ENCODE measurements at regions not wholly inside any gene's neighbourhood (a gene's known extent, or its start where the extent isn't known, plus 50 kb on each side); places are given as distances from the start of the nearest gene placed in this dataset.

DNA sequence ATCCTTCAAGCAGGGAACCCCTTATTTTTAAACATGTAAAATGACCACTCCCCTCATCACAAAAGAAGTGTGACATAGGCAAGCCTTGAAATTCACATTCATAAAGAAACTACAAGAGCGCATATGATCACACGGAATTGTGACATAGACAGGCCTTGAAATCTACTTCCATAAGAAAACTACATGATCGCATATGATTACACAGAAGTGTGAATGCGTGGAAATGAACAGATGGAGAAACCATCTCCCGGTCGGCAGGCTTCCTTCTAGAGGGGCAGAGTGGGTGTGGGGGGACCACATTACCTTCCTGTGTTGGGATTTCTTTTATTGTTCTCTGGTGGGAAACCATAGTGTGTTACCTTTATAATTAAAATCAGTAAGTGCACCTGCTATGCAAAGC is 285.1 kb upstream of the ADARB2 start:
- DNase-seq (ENCODE audit: low read depth) = no peak

DNA sequence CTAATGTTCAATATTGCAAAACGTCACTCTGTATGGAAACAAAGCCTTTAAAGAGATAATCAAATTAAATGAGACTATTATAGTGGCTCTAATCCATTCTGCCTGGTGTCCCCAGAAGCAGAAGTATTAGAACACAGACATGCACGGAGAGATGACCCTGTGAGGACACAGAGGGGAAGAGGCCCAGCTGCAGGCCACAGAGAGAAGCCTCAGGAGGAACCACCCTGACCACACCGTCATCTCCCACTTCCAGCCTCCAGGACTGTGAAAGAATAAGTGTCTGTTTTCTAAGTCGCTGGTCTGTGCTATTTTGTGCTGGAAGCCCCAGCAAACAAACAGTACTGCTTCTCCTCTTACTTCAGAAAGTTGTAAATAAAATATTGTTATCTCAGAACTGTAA is 283.5 kb upstream of the ADARB2 start:
- DNase-seq (ENCODE audit: low read depth) = no peak

DNA sequence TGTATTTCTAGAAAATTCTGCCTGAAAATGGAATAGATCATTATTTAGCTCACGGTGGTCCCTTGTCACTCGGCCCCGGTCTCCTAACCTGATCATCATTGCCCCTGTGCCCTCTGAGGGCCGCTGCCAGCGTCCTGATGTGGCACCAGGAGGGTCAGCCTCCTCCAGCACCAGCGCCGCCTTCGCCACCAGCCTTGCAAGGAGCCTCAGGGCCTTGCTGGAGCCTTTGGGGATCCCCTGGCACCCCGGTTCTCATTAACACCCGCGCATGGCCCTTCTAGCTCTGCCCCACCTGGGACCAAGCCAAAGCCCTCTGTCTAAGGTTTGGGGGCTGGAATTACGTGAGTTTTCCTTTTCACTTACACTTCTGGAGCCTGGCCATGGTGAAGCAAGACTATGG is 282.5 kb upstream of the ADARB2 start:
- DNase-seq (ENCODE audit: low read depth) = no peak

DNA sequence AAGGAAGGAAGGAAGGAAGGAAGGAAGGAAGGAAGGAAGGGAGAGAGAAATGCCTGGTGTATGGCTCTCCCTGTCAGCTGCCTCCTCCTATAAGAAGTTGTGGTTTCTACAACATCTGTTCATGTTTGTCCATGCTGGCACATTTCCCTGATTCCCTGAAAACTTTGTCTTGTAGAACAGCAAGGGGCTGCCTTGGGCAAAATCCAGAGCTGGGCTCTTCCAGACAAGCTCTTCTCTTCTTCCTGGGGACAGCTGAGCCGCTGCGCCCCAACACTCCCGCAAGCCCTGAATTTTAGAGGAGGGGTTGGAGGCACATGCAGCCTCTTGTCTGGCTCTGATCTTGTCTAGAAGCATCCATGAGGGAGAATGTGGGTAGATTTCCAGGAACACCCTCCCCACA is 282.0 kb upstream of the ADARB2 start:
- no peak for DNase-seq (ENCODE audit: low read depth)

DNA sequence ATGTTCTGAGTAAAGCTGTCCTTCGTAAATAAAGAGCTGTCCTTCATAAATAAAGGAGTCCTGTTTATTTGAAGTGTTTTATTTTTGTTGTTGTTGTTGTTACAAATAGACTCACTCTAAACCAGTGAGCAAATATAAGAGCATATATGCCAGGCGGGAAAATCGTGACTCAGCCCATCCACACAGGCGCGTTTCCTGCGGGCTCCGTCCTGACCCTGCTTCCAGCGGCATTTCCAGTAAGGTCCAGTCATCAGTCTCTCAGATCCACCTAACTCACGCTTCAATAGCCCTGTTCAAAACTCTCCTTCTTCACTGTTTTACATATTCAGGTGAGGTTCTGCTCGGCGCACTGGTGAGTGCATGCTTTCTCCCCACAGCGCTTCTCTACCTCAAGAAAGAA is 277.2 kb upstream of the ADARB2 start:
- DNase-seq (ENCODE audit: low read depth) = no peak

DNA sequence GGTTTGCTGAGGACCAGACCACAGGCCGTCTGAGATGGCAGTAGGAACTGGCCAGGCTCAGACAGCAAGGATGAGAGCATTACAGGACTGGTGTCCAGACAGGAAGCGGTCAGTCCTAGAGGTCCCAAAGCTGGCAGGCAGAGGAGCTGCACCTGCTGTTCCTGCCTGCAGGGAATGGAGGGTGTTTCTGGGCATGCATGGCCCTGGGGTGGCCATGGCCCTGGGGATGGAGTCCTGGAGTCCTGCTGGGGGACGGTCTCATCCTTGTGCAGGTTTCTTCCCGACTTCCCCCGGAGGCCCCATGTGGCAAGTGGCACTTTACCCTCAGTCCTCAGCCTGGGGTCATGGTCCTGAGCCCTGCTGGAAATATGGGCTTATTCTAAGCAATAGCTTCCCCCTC is 274.9 kb upstream of the ADARB2 start:
- no peak for DNase-seq (ENCODE audit: low read depth)

DNA sequence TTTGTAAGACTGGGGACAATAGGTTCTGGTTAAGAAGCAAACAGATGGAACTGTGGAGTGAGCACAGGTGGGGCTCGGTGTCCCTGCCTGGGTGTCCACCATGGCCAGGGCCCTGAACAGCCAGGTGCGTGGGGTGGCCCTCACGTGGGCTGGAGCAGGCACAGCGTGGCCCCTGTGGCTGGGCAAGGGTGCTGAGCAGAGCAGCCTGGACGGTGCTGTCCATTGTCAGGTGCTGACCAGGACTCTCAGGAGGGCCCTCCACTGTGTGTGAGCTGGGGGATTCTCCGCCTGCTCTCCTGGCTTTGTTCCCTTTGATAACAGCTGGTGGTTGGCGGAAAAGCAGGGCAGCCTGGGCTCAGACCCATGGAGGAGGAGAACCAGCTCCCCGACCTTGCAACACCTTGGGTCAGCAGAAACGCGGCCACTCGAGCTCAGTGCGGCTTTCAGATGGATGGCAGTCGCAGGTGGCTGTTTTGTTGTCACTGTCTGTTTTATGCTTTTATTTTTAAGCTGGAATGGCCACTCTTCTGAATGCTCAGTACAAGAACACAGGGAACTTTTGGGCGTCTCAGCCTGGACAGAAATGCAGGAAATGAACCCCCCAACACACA is 273.9 kb upstream of the ADARB2 start:
- DNase-seq (ENCODE audit: low read depth) = no peak

DNA sequence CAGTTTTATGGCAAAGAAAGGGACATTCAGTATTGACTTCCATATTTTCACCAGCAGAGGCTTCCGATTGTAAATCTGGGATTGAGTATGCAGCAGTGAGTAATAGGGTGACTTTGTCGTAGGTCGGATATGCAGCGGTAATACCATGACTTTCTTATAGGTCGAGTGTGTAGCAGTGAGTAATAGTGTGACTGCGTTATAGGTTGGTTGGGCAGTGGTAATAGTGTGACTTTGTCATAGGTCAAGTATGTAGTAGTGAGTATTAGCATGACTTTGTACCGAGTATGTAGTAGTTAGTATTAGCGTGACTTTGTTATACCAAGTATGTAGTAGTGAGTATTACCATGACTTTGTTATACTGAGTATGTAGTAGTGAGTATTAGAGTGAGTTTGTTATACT is 268.2 kb upstream of the ADARB2 start:
- no peak for DNase-seq (ENCODE audit: low read depth)

DNA sequence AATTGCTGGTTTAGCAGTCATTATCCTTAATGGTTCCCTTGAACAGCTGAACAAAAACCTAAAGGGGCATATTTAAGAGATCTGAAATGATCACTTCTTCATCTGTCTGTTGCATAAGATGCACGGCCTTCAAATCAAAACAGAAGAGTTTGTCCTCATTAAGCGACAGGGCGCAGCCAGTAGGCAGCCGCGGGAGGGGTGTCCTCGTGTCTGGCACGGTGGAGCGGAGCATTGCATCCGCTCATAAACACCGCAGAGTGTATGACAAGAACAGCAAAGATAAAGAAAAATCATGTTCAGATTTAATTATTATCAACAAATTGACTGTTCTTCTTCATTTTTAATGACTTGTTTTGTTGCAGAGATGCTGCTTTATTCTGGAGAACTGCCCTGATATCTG is 255.6 kb upstream of the ADARB2 start:
- DNase-seq (ENCODE audit: low read depth) = no peak

DNA sequence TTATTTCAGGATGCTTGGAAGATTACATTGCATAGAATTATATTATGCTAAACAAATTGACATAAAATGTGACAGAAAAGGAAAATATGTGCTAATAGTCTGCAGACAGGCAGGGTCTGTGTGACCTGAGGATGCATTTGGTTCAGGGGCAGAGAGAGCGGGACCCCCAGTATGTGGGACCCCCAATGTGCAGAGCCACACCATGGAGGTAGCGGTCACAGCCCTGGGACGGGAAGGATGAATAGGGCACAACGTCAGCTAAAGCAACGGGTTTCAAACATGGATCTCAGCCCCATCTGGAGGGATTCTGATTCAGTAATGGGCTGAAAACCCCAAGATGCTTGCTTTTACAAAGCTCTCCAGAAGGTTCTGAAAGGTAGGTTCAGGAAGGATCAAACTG is 251.8 kb upstream of the ADARB2 start:
- DNase-seq (ENCODE audit: low read depth) = no peak

DNA sequence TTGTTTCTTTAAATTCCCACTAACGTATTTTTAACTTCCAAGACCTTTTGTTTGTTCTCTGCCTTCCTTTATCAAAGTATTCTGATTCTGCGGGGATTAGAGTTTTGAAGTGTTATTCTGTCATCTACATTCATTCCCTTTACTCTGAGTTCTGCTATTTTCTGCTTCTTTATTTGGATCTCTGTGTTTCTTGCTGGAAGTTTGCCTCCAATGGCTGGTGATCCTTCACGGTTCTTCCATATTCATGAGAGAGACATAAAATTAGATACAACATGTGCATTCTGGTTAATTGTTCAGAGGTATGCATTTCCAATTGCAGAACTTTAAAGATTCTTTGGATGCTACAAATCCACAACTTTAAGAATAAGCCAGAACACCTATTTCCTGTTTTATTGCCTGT is 244.7 kb upstream of the ADARB2 start:
- DNase-seq (ENCODE audit: low read depth) = no peak

DNA sequence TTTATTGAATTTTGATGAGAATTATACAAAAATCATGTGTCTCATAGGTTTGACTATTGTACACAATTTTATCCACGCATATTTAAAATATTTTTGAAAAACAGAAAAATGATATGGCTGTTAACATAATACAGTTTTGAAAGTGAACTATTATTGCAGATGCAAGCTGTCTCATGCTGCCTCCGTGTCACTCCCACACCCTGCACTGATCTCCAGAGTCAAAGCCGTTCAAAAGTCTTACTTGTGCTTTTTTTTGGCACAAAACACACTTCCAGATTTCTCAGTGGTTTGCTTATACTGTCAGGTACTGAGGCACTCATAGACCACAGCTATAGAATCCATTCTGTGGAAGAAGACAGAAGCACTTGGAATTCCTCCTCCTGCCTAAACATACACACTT is 243.1 kb upstream of the ADARB2 start:
- DNase-seq (ENCODE audit: low read depth) = no peak

DNA sequence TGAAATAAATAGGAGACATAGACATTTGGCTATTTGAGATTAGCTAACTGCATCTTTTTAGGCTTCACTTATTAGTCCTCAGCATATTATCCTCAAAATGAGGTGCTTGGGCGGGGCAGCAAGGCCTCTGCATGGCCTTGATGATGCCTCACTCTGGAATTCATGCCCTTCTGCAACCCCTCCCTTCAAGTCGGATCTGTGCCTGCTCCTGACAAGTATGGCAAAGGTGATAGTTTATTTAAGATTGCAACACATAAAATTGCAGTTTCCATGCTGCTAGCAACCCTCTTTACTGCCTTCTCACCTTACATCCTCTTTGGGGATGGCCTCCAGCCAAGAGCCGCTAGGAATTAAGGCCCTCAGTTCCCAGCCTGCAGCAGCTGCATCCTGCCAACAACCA is 241.3 kb upstream of the ADARB2 start:
- DNase-seq (ENCODE audit: low read depth) = no peak

DNA sequence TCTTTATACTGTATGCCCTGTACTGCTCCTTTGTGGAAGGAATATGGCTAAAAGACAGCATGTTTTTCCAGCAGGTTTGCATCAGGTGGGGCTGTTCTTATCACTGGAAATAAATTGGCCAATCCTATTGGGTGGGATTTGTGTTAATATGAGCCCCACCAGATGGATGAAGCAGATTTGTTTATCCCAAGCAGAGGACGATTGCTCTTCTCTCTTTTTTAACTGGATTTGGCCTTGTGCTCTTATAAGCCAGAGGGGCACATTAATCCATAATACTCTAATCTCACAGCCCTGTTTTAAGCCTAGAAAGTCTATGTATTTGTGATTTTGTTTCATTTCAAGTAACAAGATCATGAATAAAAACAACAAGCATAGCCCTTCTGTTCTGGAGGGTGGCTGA is 240.1 kb upstream of the ADARB2 start:
- no peak for DNase-seq (ENCODE audit: low read depth)

DNA sequence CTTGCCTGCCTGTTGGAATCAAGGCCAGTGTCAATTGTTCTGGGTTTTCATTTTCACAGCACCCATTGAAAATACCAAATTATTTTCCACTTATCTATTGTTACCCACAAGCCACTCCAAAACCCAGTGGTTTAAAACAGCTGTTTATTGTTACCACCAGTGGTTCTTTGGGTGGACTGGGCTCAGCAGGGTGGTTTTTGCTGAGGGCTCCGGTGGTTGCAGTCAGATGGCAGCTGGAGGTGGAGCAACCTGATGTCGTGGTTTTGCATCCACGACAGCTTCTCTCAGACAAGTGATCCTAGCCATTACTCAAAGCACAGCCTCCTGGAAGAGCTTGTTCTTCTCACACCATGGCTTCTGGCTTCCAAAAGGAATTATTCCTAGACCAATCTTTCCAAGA is 235.1 kb upstream of the ADARB2 start:
- DNase-seq (ENCODE audit: low read depth) = no peak

DNA sequence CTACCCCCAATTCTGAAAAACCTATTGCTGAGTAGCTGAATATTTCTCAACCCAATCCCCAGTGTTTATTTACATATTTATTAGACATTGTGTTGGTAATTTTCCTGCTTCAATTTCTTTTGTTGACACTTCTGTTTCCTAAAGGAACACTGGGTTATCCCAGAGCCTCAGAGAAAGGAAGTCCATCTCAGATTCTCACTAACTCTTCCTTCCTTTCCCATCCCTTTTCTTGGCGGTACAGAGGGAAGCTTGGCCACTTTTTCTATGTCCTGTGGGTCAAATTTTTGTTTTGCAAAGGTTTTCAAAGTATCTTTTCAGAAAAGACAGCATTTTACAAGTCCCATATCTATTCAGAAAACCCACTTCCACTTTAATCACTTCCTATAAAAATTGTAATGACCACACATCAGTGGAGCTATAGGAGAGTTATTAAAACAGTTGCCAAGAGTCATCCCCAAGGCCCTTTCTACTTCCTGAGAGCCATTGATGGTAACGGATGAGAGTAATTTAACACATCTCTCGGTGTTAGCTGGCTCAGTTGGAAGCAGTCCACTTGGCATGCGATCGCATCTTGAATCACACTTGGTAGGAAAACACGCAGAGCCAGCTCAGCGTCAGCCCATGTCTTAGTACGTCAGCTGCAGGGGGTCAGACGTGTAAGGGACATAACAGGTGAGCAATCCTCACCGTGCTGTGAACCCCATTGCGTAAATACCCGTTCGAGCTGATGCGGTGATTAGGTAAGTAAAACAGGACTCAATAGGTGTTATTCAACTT is 231.1 kb upstream of the ADARB2 start:
- DNase-seq (ENCODE audit: low read depth) = no peak

DNA sequence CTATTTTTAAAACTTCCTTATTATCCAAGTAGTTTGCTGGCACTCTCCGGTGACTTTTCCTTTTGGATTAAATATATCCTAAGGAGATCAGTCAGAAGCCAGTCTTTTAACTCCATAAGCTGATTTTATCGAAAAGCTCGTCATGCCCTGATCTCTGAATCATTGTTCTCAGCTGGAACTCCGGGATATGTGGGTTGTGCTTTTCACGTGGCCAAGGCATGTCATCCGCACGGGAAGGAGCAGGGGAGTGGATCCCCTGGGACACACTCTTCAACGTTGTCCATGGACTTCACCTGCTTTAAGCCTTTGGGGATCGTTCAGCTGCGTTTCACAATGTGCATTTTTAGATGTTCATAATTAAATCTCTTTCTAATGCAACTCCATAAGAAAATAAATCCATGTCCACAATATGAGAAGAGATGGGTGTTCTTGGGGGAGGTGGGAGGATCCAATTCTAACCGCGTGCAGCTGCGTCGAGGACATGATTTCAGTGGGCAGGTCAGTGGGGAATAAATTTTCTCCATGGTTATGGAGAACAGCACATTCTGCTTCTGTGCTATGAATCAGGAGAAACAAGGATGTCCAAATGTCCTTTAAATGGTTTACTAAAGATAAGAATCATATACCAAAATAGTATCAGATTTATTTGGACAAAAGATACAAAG is 229.5 kb upstream of the ADARB2 start:
- DNase-seq (ENCODE audit: low read depth) = no peak

DNA sequence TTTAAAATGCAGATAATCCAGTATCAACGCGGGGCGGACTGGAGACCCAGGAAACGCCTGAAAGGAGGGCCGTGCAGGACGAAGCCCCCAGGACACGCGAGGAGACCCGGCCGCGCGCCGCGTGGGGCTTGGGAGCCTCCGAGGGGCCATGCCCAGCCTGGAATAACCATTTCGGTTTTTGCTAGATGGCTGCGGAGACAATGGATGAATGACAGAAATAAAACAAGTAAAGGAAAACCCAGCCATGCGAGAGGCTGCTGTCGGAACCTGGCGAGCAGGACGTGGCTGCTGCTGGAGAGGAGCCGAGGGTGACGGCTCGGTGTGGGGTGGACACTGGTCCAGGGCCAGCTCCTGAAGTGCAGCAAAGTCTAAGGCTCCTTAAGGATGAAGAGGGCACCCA is 227.2 kb upstream of the ADARB2 start:
- DNase-seq (ENCODE audit: low read depth) = no peak

DNA sequence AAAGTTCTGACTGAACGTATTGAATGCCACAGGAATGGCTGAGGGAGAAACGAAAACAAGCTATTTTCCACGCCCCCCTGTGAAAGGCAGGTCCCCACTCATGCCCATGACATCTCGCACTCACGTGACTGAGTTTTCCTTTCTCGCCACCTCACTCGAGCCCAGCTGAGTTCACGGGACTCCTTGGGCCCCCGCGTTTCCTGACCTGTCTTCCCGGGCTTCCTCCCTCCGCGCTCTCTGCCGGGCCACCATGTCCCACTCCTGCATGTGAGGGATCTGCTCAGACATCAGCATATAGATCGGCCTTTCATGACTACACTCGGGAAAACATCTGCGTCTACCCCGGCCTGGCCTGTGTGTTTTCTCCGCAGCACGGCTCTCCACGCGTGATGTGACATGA is 226.0 kb upstream of the ADARB2 start:
- no peak for DNase-seq (ENCODE audit: low read depth)

DNA sequence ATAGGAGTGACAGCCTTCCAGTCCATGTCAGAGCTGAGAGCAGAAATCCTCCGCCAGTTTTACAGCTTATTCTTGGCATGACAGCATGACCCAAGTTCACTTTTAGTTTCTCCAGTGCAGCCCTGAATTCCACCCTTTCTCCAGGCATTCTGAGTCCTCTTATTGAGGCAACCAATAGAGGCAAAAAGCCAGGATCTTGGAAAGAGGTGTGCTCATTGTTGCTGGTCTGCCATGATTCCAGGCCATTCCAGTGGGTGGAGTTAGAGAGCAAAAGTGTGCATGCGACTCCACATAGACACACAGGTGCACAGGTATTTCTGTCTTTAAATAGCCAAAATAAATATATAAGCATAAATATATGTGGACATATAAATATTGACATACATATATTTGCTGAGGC is 224.7 kb upstream of the ADARB2 start:
- no peak for DNase-seq (ENCODE audit: low read depth)

DNA sequence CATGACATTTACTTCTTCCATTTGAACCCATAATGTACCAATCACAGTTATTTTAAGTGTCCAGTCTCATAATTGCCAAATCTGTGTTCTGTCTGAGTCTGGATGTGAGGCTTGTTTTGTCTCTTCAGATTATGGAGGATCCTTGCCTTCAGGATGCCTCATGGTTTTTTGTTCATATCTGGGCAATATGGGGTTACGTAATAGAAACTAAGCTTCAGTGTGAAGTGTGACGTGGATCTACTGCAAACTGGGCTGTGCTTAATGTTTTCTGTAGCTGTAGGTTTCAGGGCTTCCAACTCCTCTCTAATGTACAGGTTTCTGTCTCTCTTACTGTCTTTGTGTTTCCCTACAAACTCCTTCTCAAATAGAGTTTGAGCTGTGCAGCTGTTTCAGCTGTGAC is 223.7 kb upstream of the ADARB2 start:
- DNase-seq (ENCODE audit: low read depth) = no peak

DNA sequence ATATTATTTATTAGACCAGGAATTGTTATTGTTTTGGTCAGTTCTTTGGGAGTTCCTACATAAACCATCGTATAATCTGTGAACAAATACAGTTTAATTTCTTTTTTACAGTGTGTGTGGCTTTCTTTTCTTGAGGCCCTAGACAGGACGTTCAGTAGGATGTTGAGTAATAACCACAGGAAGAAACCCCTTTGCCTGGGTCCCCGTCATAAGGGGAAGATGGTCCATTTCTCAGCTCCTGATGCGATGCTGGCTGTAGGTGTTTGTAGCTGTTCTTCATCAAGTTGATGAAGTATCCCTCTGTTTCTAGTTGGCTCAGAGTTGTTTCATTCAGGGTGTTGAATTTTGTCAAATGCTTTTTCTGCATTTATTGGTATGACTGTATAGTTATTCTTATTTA is 219.7 kb upstream of the ADARB2 start:
- no peak for DNase-seq (ENCODE audit: low read depth)

DNA sequence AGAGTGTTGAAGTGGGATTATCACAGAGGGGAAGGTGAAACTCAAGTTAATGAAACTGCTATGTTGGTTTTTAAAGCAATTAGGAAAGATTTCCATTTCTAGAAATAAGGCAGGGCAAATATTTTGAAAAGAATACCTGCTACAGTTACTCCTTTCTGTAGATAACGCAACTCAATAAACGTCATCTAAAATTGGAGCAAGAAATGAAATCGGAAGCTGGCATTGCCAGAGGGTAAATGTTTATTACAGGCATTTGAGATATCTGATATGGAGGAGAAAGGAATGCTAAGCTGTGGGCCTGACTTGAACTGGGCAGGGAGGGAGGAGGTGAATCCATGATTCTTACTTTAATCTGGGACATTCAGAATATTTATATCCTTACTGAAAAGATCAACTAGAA is 217.0 kb upstream of the ADARB2 start:
- no peak for DNase-seq (ENCODE audit: low read depth)

Data from fibroblast of the conjunctiva (primary cell).